ENCODE measurements at regions not wholly inside any gene's neighbourhood (a gene's known extent, or its start where the extent isn't known, plus 50 kb on each side); places are given as distances from the start of the nearest gene placed in this dataset.

- TF ChIP-seq CTCF (IDR thresholded peaks at IDR 0.05; ENCODE audit: poor library complexity) (no peak), EZH2 (IDR thresholded peaks at IDR 0.05; ENCODE audit: borderline replicate concordance) (no peak), EZH2phosphoT487 (IDR thresholded peaks at IDR 0.05; ENCODE audit: low read depth, severe bottlenecking, unreplicated experiment) (no peak)
Observed at GRCh38 chr12:91640021-91640420, 457.4 kb upstream of the DCN start.

All from hepatocyte (in vitro differentiated cells).